ENCODE measurements at regions not wholly inside any gene's neighbourhood (a gene's known extent, or its start where the extent isn't known, plus 50 kb on each side); places are given as distances from the start of the nearest gene placed in this dataset.

GRCh38 chr6:23282252-23283021, 713.1 kb downstream of the HDGFL1 start:
- Histone ChIP-seq H3K9me3 (no peaks in the 10 kb centered on the region), H3K27me3 (replicated peaks in 1 of 7) (no peaks in the 10 kb centered on the region), H3K4me1 (no peaks in the 10 kb centered on the region), H3K36me3 (no peaks in the 10 kb centered on the region), H3K27ac (no peak overlapping the region), H3K4me3 (no peak overlapping the region)
- WGBS, 5 donors, result 84 to 91% (median 87%) methylated on average over 10 of the region's 10 CpGs
- intact Hi-C loops (cut with DNase I; ENCODE audit: low total_unique reads), result no loop called here
- no peak for TF ChIP-seq POLR2A (IDR thresholded peaks at IDR 0.05)
- no peak for TF ChIP-seq POLR2AphosphoS5 (IDR thresholded peaks at IDR 0.05)
- no peak for TF ChIP-seq CTCF (IDR thresholded peaks at IDR 0.05 in 8 of 11, conservative IDR thresholded peaks at IDR 0.05 in 3 of 11)
- no peak for DNase-seq

- Histone ChIP-seq H3K27ac (no peak overlapping the region), H3K4me3 (no peak overlapping the region), H3K4me1 (no peaks in the 10 kb centered on the region), H3K27me3 (replicated peaks in 1 of 7) (no peaks in the 10 kb centered on the region), H3K36me3 (no peaks in the 10 kb centered on the region), H3K9me3 (peaks cover 0 to 14% (median 0%) of the 10 kb centered on the region in 8 donors)
- intact Hi-C loops (cut with DNase I; ENCODE audit: low total_unique reads), result no loop called here
- TF ChIP-seq POLR2AphosphoS5 (IDR thresholded peaks at IDR 0.05), result no peak
- TF ChIP-seq POLR2A (IDR thresholded peaks at IDR 0.05), result no peak
- no peak for DNase-seq
- 78 to 84% (median 79%) methylated on average over 3 of the region's 3 CpGs for WGBS, 5 donors
These were observed 724.3 kb downstream of the HDGFL1 start for GRCh38 chr6:23293653-23294052.

- no peak for TF ChIP-seq POLR2A (IDR thresholded peaks at IDR 0.05)
- TF ChIP-seq CTCF (IDR thresholded peaks at IDR 0.05 in 8 of 11, conservative IDR thresholded peaks at IDR 0.05 in 3 of 11), result no peak
- no peak for TF ChIP-seq POLR2AphosphoS5 (IDR thresholded peaks at IDR 0.05)
- no peaks in the 10 kb centered on the region for H3K27me3 ChIP-seq (replicated peaks in 1 of 7)
- no peaks in the 10 kb centered on the region for H3K4me1 ChIP-seq
- no peak for DNase-seq
- no peak overlapping the region for H3K27ac ChIP-seq
- no peak overlapping the region for H3K4me3 ChIP-seq
- peaks cover 0 to 13% (median 3%) of the 10 kb centered on the region in 8 donors for H3K9me3 ChIP-seq
- no peaks in the 10 kb centered on the region for H3K36me3 ChIP-seq
- intact Hi-C loops (cut with DNase I; ENCODE audit: low total_unique reads), result no loop called here
These were observed 732.2 kb downstream of the HDGFL1 start for GRCh38 chr6:23301556-23301955.

GRCh38 chr6:23302514-23302913, 733.1 kb downstream of the HDGFL1 start:
- Histone ChIP-seq H3K4me3 (no peak overlapping the region), H3K27ac (no peak overlapping the region), H3K27me3 (replicated peaks in 1 of 7) (no peaks in the 10 kb centered on the region), H3K4me1 (no peaks in the 10 kb centered on the region), H3K9me3 (peaks cover 0 to 9% (median 2%) of the 10 kb centered on the region in 8 donors), H3K36me3 (no peaks in the 10 kb centered on the region)
- intact Hi-C loops (cut with DNase I; ENCODE audit: low total_unique reads), result no loop called here
- DNase-seq, result no peak
- 16 to 26% (median 24%) methylated on average over 4 of the region's 4 CpGs for WGBS, 5 donors
- TF ChIP-seq POLR2A (IDR thresholded peaks at IDR 0.05), result no peak
- TF ChIP-seq POLR2AphosphoS5 (IDR thresholded peaks at IDR 0.05), result no peak
- TF ChIP-seq CTCF (IDR thresholded peaks at IDR 0.05 in 8 of 11, conservative IDR thresholded peaks at IDR 0.05 in 3 of 11), result no peak
